Fibroblast of upper back skin (primary cell): ENCODE measurements at regions not wholly inside any gene's neighbourhood (a gene's known extent, or its start where the extent isn't known, plus 50 kb on each side); places are given as distances from the start of the nearest gene placed in this dataset.

Source experiments
- DNase-seq: peaks from one replicate; pipeline ENCODE4 v3.0.0-alpha.2; 2013

DNA sequence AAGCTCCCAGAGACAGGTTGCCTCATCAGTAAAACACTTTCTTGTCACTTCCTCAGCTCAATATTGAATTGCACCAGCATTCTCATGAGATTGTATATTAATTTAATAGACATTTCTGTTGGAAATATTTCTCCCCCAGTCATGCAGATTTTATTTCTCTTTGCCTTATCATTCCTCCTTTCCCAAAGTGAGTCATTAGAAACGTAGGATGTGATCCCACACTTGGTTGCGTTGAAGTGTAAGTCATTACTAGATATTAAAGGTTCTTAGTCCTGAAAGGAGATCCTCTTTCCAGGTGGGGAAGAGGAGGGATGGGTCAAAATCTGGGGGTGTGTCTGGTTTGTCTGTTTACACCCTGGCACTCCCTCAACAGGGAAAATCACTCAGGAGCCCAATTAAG is 438.2 kb downstream of the SLC4A3 start:
- DNase-seq: peak; percentile 25

DNA sequence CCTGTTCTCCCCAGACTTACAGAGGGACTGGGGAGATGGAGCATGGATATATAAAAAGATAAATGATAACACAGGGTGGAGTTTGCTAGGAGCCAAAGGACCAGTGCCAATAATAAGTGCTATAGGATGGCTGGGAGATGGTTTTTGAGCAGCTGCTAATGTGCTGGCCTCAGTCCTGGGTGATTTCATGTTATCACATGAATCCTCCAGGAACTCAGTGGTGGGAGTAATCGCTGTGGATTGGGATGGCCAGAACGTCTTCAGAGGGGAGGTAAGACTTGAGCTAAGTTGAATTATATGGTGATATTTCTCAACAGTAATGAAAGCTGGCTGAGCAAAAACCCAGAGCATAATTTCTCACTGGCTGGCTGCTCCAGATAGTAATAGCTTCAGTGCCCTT is 441.4 kb downstream of the SLC4A3 start:
- no peak for DNase-seq

DNA sequence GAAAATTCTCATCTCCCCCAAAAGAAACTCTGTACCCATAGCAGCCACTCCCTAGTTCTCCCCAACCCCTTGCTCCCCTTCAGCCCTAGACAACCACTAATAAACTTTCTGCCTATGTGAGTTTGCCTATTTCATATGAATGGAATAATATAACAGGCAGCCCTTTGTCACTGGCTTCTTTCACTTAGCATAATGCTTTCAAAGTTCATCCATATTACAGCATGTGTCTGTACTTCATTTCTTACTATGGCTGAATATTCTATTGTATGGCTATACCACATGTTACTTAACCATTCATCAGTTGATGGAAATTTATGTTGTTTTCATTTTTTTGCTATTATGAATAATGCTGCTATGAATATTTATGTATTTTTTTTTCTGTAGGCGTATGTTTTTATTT is 442.9 kb downstream of the SLC4A3 start:
- DNase-seq: no peak

DNA sequence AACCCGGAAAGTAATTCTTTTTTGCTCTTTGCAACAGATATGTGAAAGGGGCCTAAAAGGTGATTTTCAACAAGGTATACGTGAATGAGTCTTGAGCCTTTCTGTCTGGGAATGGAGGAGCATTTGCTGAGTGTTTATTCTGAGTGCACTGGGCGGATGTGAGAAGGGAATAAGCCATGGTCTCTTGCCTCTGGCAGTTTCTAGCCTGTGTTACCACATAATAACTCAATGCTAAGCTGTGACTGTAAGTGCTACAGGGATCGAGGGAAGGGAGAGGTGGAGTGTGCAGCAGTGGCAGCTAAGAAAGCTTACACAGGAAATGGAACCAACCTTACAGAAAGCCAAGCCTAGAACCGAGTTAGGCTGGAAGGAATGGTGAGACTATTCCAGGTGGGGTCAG is 444.3 kb downstream of the SLC4A3 start:
- DNase-seq: no peak

DNA sequence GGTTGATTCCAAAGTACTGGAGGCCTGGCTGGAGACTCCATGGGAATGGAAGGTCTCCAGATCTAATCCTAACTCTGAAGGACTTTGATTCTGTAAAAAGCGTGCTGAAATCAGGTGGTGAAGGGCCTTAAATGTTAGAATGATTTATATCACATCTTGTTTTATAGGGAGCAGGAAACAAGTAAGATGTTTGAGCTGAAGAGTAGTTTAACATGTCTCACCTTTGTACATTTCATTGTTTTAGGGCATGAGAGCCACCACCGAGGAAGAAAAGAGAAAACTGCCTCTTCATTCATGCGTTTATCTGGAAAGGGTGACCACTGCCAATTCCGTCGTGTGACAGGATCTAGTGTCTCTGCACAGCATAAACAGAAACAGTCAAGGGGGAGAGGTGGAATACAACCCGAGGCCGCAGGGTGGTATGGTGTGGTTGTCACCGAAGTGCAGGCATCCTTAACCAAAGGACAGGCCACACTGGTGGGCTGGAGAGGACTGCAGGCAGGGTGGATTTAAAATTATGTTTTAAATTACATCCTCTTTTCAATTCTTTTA is 445.3 kb downstream of the SLC4A3 start:
- DNase-seq: no peak

DNA sequence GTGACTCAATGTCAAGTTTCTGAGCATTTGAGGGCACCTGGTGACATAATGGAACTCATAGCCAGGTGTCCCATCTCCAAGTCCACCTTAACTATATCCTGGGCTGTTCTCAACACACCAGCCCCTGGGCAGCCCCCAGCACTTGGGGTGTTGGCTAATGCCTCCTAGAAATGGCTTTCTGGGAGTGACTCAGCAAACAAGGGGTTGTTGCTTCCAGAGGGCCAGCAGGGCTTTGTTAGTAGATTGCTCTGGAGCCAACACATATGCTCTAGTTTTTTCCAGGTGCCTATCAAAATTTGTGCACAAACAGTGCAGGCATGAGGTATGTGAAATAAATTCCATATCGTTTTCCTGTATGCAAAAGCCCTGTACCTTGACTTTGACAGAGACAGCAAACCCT is 448.4 kb downstream of the SLC4A3 start:
- DNase-seq: no peak

DNA sequence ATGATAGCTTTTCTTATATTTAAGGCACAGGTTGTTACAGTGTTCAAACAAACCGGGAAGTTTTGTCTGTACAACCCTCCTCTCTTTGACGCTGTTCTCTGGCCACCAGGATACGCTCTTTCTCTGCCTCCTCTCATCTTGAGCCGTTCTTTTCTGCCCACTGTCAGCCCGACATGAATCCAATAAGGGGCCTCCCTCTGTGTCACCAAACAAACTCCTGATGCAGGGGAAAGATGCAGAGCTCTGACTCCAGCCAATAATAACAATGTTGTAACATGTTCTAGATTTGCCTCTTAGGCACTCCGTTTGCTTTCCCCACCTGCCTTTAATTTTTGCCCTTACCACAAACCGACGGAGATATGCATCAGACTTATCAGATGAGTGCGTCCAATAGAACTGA is 449.3 kb downstream of the SLC4A3 start:
- DNase-seq: peak; percentile 88

DNA sequence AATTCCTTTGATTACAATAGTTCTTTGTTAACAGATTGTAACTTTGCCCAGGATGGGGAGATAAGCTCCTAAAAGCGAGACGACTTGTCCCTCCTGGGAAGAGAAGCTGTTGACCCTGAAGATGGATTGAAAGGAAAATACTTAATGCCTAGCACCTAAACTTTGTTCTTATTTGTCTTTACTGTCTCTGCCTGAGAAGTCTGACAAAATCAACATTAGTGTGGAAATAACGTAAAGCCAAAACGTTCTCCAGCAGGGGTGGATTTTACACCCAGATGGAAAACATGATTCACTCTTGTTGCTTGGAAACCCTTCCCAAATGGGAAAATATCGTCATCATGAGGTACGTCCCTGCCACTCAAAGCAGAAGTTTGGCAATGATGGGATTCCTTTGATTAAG is 450.1 kb downstream of the SLC4A3 start:
- DNase-seq: peak; percentile 82

DNA sequence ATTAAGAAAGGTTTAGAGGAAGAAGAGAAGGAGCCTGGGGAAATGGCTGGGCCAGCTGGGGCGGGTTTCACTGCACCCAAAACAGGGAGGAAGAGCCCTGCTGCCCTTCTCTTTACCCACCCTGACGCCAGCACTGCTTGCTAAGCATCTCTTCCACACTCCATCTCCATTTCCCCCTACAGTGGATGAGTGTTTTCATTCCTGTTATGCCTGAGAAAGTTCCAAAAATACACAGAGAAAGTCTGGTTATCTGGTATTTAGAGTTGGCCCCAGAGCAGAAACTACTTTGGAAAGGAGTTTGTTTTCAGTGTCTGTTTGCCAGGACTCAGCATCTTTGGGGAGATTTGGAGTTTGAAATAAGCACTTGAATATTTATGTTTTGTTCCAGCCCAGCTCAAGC is 451.0 kb downstream of the SLC4A3 start:
- peak; percentile 62 for DNase-seq

DNA sequence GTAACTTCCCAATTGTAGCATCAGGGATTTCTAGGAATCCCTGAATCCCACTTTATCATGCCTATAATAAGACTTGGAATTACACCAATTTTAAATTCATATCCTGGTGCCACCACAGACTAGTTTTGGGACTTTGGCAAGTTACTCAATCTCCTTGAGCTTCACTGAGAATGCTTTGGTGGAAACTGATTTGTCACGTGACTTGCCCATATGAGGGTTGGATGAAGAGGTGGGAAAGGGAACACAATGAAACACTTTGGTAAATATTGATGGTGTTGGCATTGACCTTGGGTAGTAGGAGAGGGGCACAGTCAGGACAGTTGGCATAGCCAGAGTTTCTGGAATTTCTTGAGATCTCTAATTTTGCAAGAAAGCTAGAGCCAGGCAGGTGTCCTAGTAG is 452.2 kb downstream of the SLC4A3 start:
- no peak for DNase-seq

DNA sequence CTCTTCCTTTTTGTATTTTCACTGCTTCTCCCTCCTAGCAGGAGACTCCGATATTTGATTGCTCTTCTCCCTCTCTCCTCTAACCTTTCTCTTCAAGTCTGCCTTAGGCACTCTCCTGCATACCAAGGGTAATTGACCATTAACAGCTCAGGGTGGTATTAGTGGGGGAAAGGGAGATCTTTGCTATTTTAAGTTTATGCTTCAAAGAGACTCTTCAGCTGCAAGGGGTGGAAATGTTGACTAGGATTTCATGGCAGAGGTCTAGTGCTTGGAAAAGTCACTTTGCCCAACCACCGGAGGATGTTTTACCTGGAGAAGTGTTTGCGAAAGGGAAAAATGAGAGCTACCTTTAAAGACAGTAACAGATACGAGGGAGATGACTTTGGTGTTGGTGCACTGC is 453.7 kb downstream of the SLC4A3 start:
- DNase-seq: no peak

DNA sequence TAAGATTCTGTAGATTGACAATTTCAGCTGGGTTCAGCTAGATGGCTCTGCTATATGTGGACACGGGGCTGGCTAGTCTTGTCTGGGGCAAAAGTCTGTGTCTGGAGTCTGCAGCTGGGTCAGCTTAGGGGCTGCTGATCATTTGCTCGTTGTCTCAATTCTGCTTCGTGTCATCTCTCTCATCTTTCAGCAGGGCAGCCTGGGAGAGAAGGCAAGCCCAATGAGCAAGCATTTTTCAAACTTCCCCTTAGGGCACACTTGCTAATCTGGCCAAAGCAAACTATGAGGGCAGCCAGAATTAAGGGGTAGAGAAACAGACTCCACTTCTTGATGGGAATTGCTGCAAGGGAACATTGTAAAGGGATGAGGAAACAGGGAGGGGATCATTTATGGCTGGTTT is 462.6 kb downstream of the SLC4A3 start:
- no peak for DNase-seq

DNA sequence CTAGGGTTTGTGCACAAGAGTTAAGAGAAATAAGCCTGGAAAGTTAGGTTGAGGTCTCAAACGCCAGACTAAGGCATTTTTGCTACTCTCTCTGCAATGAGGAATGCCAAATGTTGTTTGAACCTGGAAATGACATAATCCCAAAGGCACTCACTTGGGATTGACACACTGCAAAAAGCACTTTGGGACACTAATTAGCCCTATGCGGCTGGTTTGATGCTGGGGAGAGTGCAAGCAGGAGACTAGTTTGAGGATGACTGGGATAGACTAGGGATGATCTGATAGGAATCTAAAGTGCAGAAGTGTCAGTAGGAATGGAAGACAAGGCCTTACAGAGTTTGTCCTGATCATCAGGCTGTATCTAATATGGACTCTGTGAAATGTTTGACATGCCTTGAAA is 469.0 kb downstream of the SLC4A3 start:
- peak; percentile 45 for DNase-seq

DNA sequence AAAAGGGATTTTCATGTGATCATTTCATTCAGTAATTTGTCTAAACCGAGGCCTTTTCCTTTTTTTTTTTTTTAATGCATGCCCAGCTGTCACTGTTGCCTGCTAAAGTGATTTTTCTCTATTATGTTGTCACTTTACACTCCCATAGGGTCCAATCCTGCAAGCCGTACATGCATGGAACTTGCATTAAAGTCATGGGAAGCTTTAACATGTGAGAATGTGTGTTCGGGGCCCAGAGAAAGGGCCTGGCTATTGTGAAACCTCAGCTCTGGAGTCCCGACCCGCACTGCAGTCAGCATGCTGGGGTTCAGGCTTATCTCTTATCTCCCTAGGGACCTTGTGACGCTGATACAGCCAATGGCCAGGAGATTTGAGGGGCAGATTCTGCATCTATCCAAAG is 474.6 kb downstream of the SLC4A3 start:
- DNase-seq: no peak

DNA sequence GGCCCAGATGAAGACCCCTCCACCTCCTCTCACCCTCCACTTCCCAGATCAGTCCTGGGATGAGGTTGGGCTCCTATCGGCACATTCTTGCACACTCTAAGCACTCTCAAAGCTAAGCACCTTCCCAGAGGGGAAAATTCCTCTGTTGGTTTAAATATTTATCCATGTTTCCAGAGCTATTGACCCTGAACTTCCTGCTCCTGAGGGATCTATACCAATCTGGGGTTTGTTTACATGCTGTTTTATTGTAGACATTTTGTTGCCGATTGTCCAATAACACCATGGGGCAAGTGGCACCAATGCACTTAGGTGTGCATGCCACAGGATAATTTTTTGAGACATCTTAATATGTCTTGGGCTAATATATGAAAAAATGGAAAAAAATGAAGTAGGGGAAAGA is 476.2 kb downstream of the SLC4A3 start:
- no peak for DNase-seq

DNA sequence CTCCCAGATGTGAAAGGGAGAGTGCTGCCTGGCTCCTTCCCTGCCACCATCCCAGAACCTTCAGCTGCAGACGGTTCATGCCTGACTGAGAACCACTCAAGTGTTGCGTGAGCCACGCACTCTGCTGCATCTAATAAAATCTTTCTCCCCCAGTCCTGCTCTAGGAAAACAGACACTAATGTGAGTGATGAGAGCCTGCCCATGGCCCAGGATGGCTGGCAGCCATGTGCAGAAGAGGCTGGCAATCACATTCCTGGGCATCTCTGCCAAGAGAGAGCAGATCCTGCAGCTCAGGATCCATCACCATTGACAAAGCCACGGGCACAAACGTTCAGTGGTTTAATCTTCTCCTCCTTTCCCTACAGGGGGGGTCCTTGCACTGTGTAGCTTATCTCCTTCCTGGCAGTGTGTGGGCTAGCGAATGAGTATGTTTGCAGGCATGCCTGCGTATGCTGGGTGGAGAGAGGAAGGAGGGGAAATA is 477.5 kb downstream of the SLC4A3 start:
- DNase-seq: peak; percentile 90

DNA sequence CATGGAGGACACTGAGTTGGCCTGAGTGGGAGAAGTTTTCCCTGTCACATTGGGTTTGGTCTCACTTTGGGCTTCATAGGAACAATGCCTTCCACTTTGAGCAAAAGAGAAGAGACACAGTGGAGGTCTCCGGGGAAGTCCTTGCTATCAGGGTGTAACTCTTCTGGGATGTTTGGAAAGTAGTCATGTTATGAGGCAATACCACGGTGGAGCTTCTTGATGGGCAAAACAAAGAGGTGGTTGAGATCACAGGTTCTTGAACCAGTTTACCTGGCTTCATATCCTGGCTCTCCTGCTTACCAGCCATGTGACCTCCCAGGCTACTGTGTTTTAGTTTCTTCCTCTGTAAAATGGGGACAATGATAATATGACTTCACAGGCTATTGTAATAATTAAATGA is 478.6 kb downstream of the SLC4A3 start:
- no peak for DNase-seq

DNA sequence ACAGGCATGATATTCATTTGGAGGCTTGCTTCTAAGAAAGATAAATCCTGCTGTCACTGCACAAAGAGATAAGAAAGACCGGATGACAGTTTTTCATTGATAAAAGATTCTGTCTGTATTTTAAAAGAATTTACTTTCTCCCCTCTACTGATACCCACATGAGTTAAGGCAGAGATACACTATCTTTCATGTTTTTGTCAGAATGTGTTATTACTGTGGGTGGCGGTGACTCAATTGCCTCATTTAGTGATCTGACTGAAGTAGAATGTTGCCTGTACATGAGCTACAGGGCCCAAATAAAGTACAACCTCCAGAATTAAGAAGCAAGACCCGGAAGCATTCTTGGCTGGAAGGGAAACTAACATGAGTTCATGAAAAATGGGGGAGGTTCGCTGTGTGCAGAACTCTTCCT is 480.0 kb downstream of the SLC4A3 start:
- DNase-seq: no peak

DNA sequence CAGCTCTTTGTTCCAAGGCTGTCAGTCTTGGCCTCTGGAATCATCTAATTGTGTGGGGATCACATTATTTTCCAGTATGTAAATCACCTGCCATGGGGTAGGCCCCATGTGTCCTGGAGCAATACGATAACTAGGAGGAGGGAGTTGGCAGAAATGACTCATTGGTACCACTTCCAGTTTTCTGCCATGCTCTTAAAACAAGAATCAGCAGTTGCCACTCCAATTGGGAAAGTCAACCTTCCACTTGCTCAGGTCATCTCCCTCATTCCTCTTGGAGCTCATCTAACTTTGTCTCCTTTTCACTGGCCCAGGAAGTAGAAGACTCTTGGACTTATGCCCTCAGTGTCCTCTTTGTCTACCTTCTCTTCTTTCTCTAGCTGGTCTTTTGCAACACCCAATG is 487.0 kb downstream of the SLC4A3 start:
- DNase-seq: no peak

DNA sequence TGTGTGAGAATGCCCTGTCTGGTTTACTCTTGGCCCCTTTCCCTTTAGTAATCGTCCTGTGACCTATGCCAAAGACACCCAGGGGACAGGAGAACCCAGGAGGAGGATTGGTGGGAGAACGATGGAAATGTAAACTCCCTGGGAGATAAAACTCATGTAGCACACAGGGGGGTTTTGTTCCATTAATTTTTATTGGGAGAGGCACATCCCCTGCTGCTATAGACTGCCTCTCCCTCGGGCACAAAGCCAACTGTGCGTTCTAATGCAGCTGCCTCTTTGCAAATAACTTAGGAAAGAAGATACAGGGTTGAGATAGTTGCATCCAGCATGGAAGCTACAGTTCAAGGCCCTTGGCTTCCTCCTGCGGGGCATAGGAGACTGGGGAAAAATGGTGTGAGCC is 489.6 kb downstream of the SLC4A3 start:
- no peak for DNase-seq

DNA sequence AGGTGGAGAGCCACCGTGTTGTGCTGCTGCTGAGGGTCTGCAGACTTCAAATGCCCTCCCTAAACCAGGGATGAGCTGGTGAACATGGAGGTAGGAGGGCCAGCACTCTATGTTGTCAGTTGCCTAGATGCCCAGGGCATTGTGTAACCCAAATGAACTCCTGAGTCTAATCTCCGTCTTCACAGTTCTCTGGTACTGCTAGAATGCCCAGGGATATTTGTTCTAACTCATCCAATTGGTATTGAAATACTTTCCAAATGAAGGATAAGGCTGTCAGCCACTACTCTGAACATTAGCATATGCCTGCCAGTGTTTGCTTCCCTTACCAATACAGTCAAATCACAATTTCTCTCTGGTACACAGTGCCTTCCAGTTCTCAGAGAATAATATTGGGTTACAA is 492.6 kb downstream of the SLC4A3 start:
- no peak for DNase-seq

DNA sequence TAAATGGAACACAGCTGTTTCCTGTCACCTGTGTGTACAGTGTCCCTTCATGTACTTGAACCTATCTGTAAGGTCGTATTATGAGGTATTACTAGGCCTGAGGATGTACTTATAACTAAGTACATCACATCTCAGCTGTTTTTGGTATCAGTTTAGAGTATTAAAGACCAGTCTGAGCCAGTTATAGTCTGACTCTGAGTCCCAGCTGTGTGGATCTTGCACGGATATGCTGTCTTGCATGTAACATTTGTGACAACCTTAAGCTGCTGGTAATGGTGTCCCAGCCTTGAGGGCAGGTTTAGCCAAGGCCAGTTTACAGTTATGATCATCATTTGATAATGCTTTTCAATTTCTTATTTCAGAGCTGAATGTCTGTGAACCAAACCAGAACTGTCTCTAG is 496.3 kb downstream of the SLC4A3 start:
- no peak for DNase-seq

DNA sequence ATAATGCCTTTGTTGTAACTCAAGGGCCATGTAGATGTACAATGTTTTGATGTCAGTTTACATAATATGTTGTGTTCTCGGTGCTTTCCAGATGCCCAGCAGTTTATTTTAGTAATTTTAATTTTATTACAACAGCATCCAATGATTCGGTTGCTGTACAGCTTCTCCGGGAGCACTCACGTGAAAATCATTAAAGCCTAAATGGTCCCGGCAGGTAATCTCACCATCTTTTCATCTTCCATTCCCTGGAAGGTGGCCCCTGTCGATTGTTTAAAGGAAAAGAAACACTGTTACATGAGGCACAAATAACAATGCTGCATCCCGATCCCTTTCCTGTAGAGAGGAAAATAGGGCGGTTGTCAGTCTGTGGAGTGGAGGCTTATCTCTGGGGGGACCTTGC is 498.1 kb downstream of the SLC4A3 start:
- DNase-seq: no peak

DNA sequence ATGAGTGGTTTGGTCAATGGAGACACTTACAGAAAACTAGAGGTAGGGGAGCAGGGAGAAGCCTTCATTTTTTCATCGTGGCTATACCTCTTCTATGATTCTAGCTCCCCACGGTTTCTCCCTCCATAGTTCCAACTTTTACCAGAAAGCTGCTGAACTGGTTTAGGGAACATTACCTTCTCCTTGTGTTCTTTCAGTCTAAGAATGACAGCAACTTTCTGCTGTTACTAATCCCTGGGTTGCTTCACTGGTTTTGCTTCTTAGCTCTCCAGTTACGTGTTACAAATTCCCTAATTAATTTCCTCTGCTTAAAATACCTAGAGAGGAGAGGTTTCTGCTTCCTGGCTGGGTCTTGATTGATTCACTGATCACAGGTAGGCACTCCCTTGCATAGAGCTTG is 499.9 kb downstream of the SLC4A3 start:
- DNase-seq: no peak

DNA sequence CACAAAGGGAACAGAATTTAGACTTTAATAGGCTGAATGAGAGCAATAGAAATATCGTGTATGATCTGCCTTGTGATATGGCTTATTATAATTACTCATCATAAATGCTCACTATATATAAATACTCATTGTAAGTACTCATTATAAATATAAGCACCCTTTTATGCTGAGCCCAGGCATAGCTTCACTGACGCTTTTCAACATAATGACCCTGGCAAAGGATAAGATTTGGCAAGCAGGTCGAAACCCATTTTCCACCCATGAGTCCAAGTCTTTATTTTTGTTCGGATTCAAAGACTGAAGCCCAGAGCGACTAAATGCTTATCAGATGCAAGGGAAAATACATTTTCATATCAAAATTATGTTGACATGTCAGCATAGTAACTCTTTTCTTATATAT is 500.4 kb downstream of the SLC4A3 start:
- DNase-seq: no peak

DNA sequence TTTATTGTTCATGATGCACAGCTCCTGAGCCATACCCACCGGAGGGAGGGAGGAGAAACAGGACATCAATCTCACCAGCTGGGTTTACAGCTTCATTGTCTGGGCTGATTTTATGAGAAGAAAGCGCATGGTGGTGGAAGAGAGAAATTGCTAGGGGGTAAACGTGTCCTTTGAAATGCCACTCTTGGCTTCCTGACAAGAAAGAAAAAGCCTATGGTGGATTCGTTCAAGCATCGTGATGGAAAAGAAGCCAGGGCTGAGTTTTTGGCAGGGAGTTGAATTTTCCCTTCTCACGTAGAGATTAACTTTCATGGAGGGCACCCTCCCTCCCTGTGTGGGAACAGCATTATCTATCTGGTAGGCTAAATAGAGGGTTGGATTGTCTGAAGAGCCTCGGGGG is 502.0 kb downstream of the SLC4A3 start:
- DNase-seq: no peak
